ENCODE measurements at regions not wholly inside any gene's neighbourhood (a gene's known extent, or its start where the extent isn't known, plus 50 kb on each side); places are given as distances from the start of the nearest gene placed in this dataset.

- TF ChIP-seq, protein P1, sequence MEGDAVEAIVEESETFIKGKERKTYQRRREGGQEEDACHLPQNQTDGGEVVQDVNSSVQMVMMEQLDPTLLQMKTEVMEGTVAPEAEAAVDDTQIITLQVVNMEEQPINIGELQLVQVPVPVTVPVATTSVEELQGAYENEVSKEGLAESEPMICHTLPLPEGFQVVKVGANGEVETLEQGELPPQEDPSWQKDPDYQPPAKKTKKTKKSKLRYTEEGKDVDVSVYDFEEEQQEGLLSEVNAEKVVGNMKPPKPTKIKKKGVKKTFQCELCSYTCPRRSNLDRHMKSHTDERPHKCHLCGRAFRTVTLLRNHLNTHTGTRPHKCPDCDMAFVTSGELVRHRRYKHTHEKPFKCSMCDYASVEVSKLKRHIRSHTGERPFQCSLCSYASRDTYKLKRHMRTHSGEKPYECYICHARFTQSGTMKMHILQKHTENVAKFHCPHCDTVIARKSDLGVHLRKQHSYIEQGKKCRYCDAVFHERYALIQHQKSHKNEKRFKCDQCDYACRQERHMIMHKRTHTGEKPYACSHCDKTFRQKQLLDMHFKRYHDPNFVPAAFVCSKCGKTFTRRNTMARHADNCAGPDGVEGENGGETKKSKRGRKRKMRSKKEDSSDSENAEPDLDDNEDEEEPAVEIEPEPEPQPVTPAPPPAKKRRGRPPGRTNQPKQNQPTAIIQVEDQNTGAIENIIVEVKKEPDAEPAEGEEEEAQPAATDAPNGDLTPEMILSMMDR (IDR thresholded peaks at IDR 0.05; ENCODE audit: unreplicated experiment): no peak
- CTCF ChIA-PET: interaction anchor here (0.5 kb wide), 1 partner anchor 889 kb away, joined by 3 read pairs; no protein-coding TSS in a partner anchor
- H3K27ac Mint-ChIP-seq (ENCODE audit: unreplicated experiment): peak overlapping the region; percentile 75
- no peaks in the 10 kb centered on the region for H3K27me3 Mint-ChIP-seq (ENCODE audit: unreplicated experiment)
- H3K4me1 Mint-ChIP-seq (ENCODE audit: low read depth, unreplicated experiment): peaks cover 27% of the 10 kb centered on the region
- BruUV-seq (replicated peaks): no TSS peak
- DNase-seq: no peak
- intact Hi-C loops (cut with micrococcal nuclease; ENCODE audit: unreplicated experiment): loop anchor here (5.0 kb wide), 1 partner anchor 39 kb away; no protein-coding TSS in a partner anchor
- peak overlapping the region; percentile 5 for H3K4me3 Mint-ChIP-seq (ENCODE audit: low read depth, unreplicated experiment)
- no peaks in the 10 kb centered on the region for H3K9me3 Mint-ChIP-seq (ENCODE audit: low read depth, unreplicated experiment)
- no peaks in the 10 kb centered on the region for H3K36me3 Mint-ChIP-seq (ENCODE audit: insufficient read depth, unreplicated experiment)
Measured at GRCh38 chr1:87398641-87399040, 70.0 kb downstream of the LMO4 start.

DNA sequence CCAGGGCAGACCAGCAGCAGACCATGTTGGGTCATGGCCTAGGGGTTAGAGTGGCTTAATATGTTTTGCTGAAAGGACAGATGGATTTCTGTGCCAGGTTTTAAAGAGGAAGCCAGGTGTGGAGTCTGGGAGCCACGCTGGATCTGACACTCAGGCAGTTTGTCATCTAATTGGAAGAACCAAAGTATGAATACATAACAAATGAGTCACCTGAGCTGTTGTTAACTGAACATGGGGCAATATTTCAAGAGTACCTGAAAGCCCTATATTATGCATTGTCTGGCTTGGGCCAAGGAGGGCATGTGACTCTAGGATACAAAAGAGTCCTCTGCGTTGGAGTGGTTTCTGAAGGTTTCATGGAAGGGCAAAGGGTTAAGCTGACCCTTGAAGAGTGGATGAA lies 70.6 kb downstream of the LMO4 start:
- intact Hi-C loops (cut with micrococcal nuclease; ENCODE audit: unreplicated experiment): loop anchor here (5.0 kb wide), 1 partner anchor 38 kb away; no protein-coding TSS in a partner anchor
- Mint-ChIP-seq H3K4me3 (ENCODE audit: low read depth, unreplicated experiment) (peak overlapping the region; percentile 5), H3K27ac (ENCODE audit: unreplicated experiment) (peak overlapping the region; percentile 75), H3K27me3 (ENCODE audit: unreplicated experiment) (no peaks in the 10 kb centered on the region), H3K4me1 (ENCODE audit: low read depth, unreplicated experiment) (peaks cover 25% of the 10 kb centered on the region), H3K9me3 (ENCODE audit: low read depth, unreplicated experiment) (no peaks in the 10 kb centered on the region), H3K36me3 (ENCODE audit: insufficient read depth, unreplicated experiment) (no peaks in the 10 kb centered on the region)
- TF ChIP-seq, protein P1 (IDR thresholded peaks at IDR 0.05; ENCODE audit: unreplicated experiment): no peak
- no TSS peak for BruUV-seq (replicated peaks)
- peak; percentile 47 for DNase-seq
- CTCF ChIA-PET: interaction anchor here (0.5 to 0.6 kb wide), 2 partner anchors 65 to 889 kb away, joined by 3 to 4 read pairs; no protein-coding TSS in a partner anchor

DNA sequence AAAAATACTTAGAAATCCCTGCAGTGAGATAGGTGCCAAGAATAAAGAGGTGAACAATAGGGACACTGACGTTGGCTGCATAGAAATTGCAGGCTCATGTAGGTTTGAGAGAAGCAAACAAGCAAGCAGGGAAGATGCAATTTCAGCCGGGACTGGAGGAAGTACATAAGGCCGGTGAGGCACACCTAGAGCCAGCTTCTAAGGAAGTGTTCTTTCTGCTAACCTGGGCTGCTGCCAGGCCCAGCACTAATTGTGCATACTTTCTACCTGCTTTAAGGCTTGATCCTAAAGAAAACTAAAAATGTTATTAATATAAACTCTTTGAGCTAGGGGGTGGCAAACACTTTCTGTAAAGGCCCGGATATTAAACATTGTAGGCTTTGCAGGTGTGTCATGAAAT lies 71.0 kb downstream of the LMO4 start:
- H3K27ac Mint-ChIP-seq (ENCODE audit: unreplicated experiment): peak overlapping the region; percentile 75
- peak overlapping the region; percentile 5 for H3K4me3 Mint-ChIP-seq (ENCODE audit: low read depth, unreplicated experiment)
- peak; percentile 37 for DNase-seq
- no peaks in the 10 kb centered on the region for H3K27me3 Mint-ChIP-seq (ENCODE audit: unreplicated experiment)
- no peaks in the 10 kb centered on the region for H3K36me3 Mint-ChIP-seq (ENCODE audit: insufficient read depth, unreplicated experiment)
- no peaks in the 10 kb centered on the region for H3K9me3 Mint-ChIP-seq (ENCODE audit: low read depth, unreplicated experiment)
- CTCF ChIA-PET: interaction anchor here (0.6 kb wide), 1 partner anchor 65 kb away, joined by 4 read pairs; no protein-coding TSS in a partner anchor
- no TSS peak for BruUV-seq (replicated peaks)
- H3K4me1 Mint-ChIP-seq (ENCODE audit: low read depth, unreplicated experiment): peaks cover 25% of the 10 kb centered on the region
- TF ChIP-seq, protein P1 (IDR thresholded peaks at IDR 0.05; ENCODE audit: unreplicated experiment): no peak
- intact Hi-C loops (cut with micrococcal nuclease; ENCODE audit: unreplicated experiment): loop anchor here (5.0 kb wide), 1 partner anchor 38 kb away; no protein-coding TSS in a partner anchor

DNA sequence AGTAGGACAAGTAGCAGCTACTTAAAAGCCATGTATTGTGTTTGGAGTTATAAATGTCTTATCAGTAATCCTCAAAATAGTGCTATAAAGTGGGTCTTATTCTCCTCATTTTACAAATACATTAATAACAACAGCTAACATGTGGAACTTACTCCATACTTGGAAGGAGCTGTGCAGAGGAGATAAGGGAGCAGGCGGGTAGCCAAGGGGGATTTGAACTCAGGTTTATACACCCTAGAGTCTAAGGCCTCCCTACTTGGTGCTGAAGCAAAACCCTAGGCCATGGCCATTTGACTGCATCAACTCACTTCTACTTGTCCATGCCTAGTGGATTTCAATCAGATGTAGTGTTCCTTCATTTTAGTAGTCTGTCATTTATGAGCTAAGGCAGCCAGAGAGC lies 72.1 kb downstream of the LMO4 start:
- no TSS peak for BruUV-seq (replicated peaks)
- no peak overlapping the region for H3K4me3 Mint-ChIP-seq (ENCODE audit: low read depth, unreplicated experiment)
- intact Hi-C loops (cut with micrococcal nuclease; ENCODE audit: unreplicated experiment): no loop called here
- no peak for DNase-seq
- no peaks in the 10 kb centered on the region for H3K36me3 Mint-ChIP-seq (ENCODE audit: insufficient read depth, unreplicated experiment)
- H3K27ac Mint-ChIP-seq (ENCODE audit: unreplicated experiment): no peak overlapping the region
- peaks cover 25% of the 10 kb centered on the region for H3K4me1 Mint-ChIP-seq (ENCODE audit: low read depth, unreplicated experiment)
- TF ChIP-seq, protein P1 (IDR thresholded peaks at IDR 0.05; ENCODE audit: unreplicated experiment): no peak
- H3K9me3 Mint-ChIP-seq (ENCODE audit: low read depth, unreplicated experiment): no peaks in the 10 kb centered on the region
- CTCF ChIA-PET: interaction anchor here (0.7 kb wide), 1 partner anchor 176 kb away, joined by 3 read pairs; no protein-coding TSS in a partner anchor
- H3K27me3 Mint-ChIP-seq (ENCODE audit: unreplicated experiment): no peaks in the 10 kb centered on the region
